ENCODE measurements at regions not wholly inside any gene's neighbourhood (a gene's known extent, or its start where the extent isn't known, plus 50 kb on each side); places are given as distances from the start of the nearest gene placed in this dataset.

- no peak for TF ChIP-seq SMAD4 (CRISPR knock-in tag; conservative IDR thresholded peaks at IDR 0.05)
- TF ChIP-seq ZBTB33 (CRISPR knock-in tag; IDR thresholded peaks at IDR 0.05) = no peak
- TF ChIP-seq NR1H2 (CRISPR knock-in tag; IDR thresholded peaks at IDR 0.05) = no peak
- no peak for TF ChIP-seq ARID1B (IDR thresholded peaks at IDR 0.05)
- no peak for TF ChIP-seq RAD51 (IDR thresholded peaks at IDR 0.05; ENCODE audit: borderline replicate concordance, low read depth)
- no peak for TF ChIP-seq ETV1 (tag; conservative IDR thresholded peaks at IDR 0.05; ENCODE audit: low read depth)
- TF ChIP-seq ASH1L (IDR thresholded peaks at IDR 0.05; ENCODE audit: borderline replicate concordance, low read depth, partially characterized antibody) = no peak
These were observed 76.0 kb upstream of the RAB3GAP2 start (continued) for GRCh38 chr1:220348211-220348610.

GRCh38 chr1:220347654-220348175 lies 75.5 kb upstream of the RAB3GAP2 start:
- Histone ChIP-seq H3K27me3 (ENCODE audit: control insufficient read depth in 2 of 2, insufficient read depth in 2 of 2, low read length in 2 of 2) (peaks cover 6 to 14% of the 10 kb centered on the region in 2 experiments; a peak in 3 of 5 replicates), H3K9me3 (replicated peaks; ENCODE audit: control insufficient read depth, insufficient read depth, low read depth, low read length) (no peaks in the 10 kb centered on the region), H3K36me3 (ENCODE audit: control insufficient read depth, insufficient read depth, low read length) (no peaks in the 10 kb centered on the region), H3K9ac (ENCODE audit: insufficient read depth in 1 of 2, low read depth in 2 of 2, low read length in 2 of 2) (no peak overlapping the region), H3K79me2 (ENCODE audit: control insufficient read depth, insufficient read depth, low read length) (no peaks in the 10 kb centered on the region), H3K9me1 (ENCODE audit: control insufficient read depth, insufficient read depth, low read length) (no peaks in the 10 kb centered on the region), H4K20me1 (replicated peaks; ENCODE audit: control insufficient read depth, insufficient read depth, low read length) (no peaks in the 10 kb centered on the region), H3K4me1 (replicated peaks in 1 of 2; ENCODE audit: control insufficient read depth in 2 of 2, insufficient read depth in 2 of 2, low read length in 2 of 2) (no peaks in the 10 kb centered on the region), H3K4me2 (ENCODE audit: insufficient read depth, low read length) (no peak overlapping the region), H2AFZ (ENCODE audit: low read depth, low read length) (no peak overlapping the region), H3K4me3 (no peak overlapping the region), H3K27ac (ENCODE audit: extremely low read depth, low read depth, low read length) (no peak overlapping the region)
- CTCF ChIA-PET (ENCODE audit: low intra/inter-chr PET ratio) = interaction anchor here (0.7 kb wide), 1 partner anchor 813 kb away, joined by 3 read pairs; no protein-coding TSS in a partner anchor
- 0% methylated on average over 8 of the region's 8 CpGs for WGBS (ENCODE audit: insufficient coverage, low coverage, missing lambda C conversion rate)
- FAIRE-seq (no peak), DNase-seq (ENCODE audit: extremely low read depth in 1 of 4, low spot score in 3 of 4) (no peak), ATAC-seq (no peak)
- no TSS peak for BruUV-seq (replicated peaks)
- POLR2A ChIA-PET = interaction anchor here (0.6 kb wide), 1 partner anchor 21 kb away, joined by 3 read pairs; no protein-coding TSS in a partner anchor
- intact Hi-C loops (cut with micrococcal nuclease) (no loop called here), in situ Hi-C loops (cut with MboI) (no loop called here)
- TF ChIP-seq THRA (IDR thresholded peaks at IDR 0.05) (no peak), NFIC (IDR thresholded peaks at IDR 0.05) (peak; percentile 47)

All from K562 (cell line).